ENCODE measurements at regions not wholly inside any gene's neighbourhood (a gene's known extent, or its start where the extent isn't known, plus 50 kb on each side); places are given as distances from the start of the nearest gene placed in this dataset.
"Not testable (repeated sequence)": the region's sequence is repeated elsewhere in the genome, so short reads cannot be mapped to it uniquely, and the experiment has no call there.

DNA sequence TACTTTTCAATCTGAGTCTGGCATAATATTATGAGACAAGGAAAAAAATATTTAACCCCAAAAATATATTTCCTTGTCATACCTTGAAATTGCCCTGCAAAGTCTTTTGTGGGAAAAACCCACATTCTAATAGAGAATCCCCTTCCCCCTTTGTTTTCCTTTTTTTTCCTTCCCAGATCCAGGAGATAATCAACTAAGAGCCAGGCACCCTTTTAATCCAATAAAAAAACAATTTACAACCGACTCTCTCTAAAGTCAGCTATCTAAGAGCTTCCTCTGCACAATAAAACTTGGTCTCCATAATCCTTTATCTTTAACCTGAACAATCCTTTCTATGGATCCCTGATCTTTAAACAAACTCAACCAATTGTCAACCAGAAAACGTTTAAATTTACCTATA lies 163.5 kb downstream of the PHF8 start:
- TF ChIP-seq, protein P1, sequence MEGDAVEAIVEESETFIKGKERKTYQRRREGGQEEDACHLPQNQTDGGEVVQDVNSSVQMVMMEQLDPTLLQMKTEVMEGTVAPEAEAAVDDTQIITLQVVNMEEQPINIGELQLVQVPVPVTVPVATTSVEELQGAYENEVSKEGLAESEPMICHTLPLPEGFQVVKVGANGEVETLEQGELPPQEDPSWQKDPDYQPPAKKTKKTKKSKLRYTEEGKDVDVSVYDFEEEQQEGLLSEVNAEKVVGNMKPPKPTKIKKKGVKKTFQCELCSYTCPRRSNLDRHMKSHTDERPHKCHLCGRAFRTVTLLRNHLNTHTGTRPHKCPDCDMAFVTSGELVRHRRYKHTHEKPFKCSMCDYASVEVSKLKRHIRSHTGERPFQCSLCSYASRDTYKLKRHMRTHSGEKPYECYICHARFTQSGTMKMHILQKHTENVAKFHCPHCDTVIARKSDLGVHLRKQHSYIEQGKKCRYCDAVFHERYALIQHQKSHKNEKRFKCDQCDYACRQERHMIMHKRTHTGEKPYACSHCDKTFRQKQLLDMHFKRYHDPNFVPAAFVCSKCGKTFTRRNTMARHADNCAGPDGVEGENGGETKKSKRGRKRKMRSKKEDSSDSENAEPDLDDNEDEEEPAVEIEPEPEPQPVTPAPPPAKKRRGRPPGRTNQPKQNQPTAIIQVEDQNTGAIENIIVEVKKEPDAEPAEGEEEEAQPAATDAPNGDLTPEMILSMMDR (IDR thresholded peaks at IDR 0.05; ENCODE audit: insufficient read depth, low read depth, low read length) = not testable (repeated sequence)
- TF ChIP-seq EZH2 (IDR thresholded peaks at IDR 0.05; ENCODE audit: insufficient read depth, low read length) = not testable (repeated sequence)
